Peyer's patch (tissue), 4 donors: ENCODE measurements at regions not wholly inside any gene's neighbourhood (a gene's known extent, or its start where the extent isn't known, plus 50 kb on each side); places are given as distances from the start of the nearest gene placed in this dataset.

Source experiments
- CTCF ChIP-seq, 6 experiments: fragments of 450-650 bp in 4 of 6; fragments of 200-600 bp in 2 of 6; sonication (generic) in 1 of 6; IDR thresholded peaks; one replicate each; pipeline ENCODE4 v1.5.1; 2017 to 2019; ENCODE audit warnings: antibody characterized with exemption in 6 of 6, mild to moderate bottlenecking in 3 of 6, moderate library complexity in 1 of 6
- POLR2A ChIP-seq, 2 donors: fragments of 450-650 bp; IDR thresholded peaks; one replicate each; pipeline ENCODE4 v1.5.1; 2017; ENCODE audit warnings: antibody characterized with exemption in 2 of 2, mild to moderate bottlenecking in 2 of 2, moderate library complexity in 2 of 2

GRCh38 chr7:80313067-80313626 lies 178.5 kb downstream of the GNAI1 start:
- no peak for TF ChIP-seq CTCF (IDR thresholded peaks at IDR 0.05)
- no peak for TF ChIP-seq POLR2A (IDR thresholded peaks at IDR 0.05)
